ENCODE measurements at regions not wholly inside any gene's neighbourhood (a gene's known extent, or its start where the extent isn't known, plus 50 kb on each side); places are given as distances from the start of the nearest gene placed in this dataset.

DNA sequence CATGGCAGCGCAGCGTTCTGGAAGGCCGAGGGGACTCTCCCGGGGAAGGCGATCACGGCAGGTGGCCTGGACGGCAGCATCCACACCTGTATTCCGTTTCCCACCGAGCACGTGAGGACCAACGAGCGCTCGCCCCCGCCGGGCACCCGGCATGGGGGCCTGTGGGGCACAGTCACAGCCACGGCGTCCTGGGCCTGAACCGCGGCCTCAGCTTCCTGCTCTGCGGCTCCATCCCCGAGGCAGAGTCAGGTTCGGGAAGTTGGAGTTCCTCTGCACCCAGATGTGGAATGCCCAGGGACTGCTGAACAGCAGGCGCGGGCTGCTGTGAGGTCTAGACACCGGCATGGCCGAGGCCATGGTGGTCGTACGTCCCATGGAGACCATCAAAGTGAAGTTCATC is 1713.9 kb downstream of the TP53TG3F start:
- Histone ChIP-seq H3K9ac (ENCODE audit: control insufficient read depth, extremely low read depth, insufficient read depth, low read length) (no peak overlapping the region), H4K20me1 (ENCODE audit: control insufficient read depth, extremely low read depth, insufficient read depth, low read length) (no peaks in the 10 kb centered on the region), H3K27ac (ENCODE audit: control insufficient read depth, insufficient read depth, low read length) (no peak overlapping the region), H3K4me1 (ENCODE audit: control insufficient read depth, extremely low read depth, insufficient read depth, low read length) (no peaks in the 10 kb centered on the region), H3K36me3 (ENCODE audit: control insufficient read depth in 2 of 2, extremely low read depth in 1 of 2, insufficient read depth in 2 of 2, low read length in 2 of 2) (no peaks in the 10 kb centered on the region), H3K9me1 (ENCODE audit: control insufficient read depth, extremely low read depth, insufficient read depth, low read length) (no peaks in the 10 kb centered on the region), H3K9me3 (ENCODE audit: control insufficient read depth, low read depth, low read length) (peaks cover 2% of the 10 kb centered on the region), H3K4me3 (ENCODE audit: control insufficient read depth in 2 of 3, extremely low read depth in 1 of 3, insufficient read depth in 2 of 3, low read depth in 1 of 3, low read length in 3 of 3) (no peak overlapping the region), H3K27me3 (ENCODE audit: control insufficient read depth, extremely low read depth, insufficient read depth, low read length) (no peaks in the 10 kb centered on the region), H3K4me2 (ENCODE audit: control insufficient read depth, extremely low read depth, insufficient read depth, low read depth, low read length) (no peak overlapping the region), H3K79me2 (ENCODE audit: control insufficient read depth, insufficient read depth, low read length) (no peaks in the 10 kb centered on the region), H2AFZ (ENCODE audit: control insufficient read depth, low read length) (no peak overlapping the region)
- TF ChIP-seq, protein P1, sequence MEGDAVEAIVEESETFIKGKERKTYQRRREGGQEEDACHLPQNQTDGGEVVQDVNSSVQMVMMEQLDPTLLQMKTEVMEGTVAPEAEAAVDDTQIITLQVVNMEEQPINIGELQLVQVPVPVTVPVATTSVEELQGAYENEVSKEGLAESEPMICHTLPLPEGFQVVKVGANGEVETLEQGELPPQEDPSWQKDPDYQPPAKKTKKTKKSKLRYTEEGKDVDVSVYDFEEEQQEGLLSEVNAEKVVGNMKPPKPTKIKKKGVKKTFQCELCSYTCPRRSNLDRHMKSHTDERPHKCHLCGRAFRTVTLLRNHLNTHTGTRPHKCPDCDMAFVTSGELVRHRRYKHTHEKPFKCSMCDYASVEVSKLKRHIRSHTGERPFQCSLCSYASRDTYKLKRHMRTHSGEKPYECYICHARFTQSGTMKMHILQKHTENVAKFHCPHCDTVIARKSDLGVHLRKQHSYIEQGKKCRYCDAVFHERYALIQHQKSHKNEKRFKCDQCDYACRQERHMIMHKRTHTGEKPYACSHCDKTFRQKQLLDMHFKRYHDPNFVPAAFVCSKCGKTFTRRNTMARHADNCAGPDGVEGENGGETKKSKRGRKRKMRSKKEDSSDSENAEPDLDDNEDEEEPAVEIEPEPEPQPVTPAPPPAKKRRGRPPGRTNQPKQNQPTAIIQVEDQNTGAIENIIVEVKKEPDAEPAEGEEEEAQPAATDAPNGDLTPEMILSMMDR (optimal IDR thresholded peaks at IDR 0.05 in 1 of 3, IDR thresholded peaks at IDR 0.05 in 1 of 3, conservative IDR thresholded peaks at IDR 0.05 in 1 of 3; ENCODE audit: extremely low read depth in 1 of 3, insufficient read depth in 2 of 3, low read length in 3 of 3), result no peak
- TF ChIP-seq EZH2 (IDR thresholded peaks at IDR 0.05; ENCODE audit: low read length), result no peak
- dilution Hi-C loops (cut with MboI; ENCODE audit: extremely low pct_ligation_motif_present, low sequenced_read_pairs), result no loop called here
- FAIRE-seq, result no peak
- DNase-seq (ENCODE audit: low read depth, low spot score), result no peak

DNA sequence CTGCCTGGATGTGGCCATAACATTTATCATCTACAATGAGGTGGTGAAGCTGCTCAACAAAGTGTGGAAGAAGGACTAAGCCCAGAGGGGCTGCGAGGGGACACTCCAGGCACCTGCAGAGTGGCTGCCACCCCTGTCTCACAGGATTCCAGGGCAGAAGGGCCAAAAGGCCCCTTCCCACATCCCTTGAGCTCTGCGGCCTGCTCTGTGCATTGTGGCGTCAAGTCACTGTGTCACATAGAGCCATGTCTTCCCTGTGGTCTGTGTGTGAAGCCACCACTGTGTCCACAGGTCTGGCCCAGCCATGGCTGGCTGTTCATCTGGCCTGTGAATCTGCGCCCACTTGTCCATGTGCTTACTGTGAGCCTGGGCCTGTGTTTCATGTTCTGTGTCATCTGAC is 1714.6 kb downstream of the TP53TG3F start:
- Histone ChIP-seq H3K79me2 (ENCODE audit: control insufficient read depth, insufficient read depth, low read length) (no peaks in the 10 kb centered on the region), H3K27me3 (ENCODE audit: control insufficient read depth, extremely low read depth, insufficient read depth, low read length) (no peaks in the 10 kb centered on the region), H4K20me1 (ENCODE audit: control insufficient read depth, extremely low read depth, insufficient read depth, low read length) (no peaks in the 10 kb centered on the region), H3K9me3 (ENCODE audit: control insufficient read depth, low read depth, low read length) (peaks cover 2% of the 10 kb centered on the region), H3K9me1 (ENCODE audit: control insufficient read depth, extremely low read depth, insufficient read depth, low read length) (no peaks in the 10 kb centered on the region), H3K4me3 (ENCODE audit: control insufficient read depth in 2 of 3, extremely low read depth in 1 of 3, insufficient read depth in 2 of 3, low read depth in 1 of 3, low read length in 3 of 3) (no peak overlapping the region), H3K4me1 (ENCODE audit: control insufficient read depth, extremely low read depth, insufficient read depth, low read length) (no peaks in the 10 kb centered on the region), H3K4me2 (ENCODE audit: control insufficient read depth, extremely low read depth, insufficient read depth, low read depth, low read length) (no peak overlapping the region), H3K9ac (ENCODE audit: control insufficient read depth, extremely low read depth, insufficient read depth, low read length) (no peak overlapping the region), H3K27ac (ENCODE audit: control insufficient read depth, insufficient read depth, low read length) (no peak overlapping the region), H2AFZ (ENCODE audit: control insufficient read depth, low read length) (no peak overlapping the region), H3K36me3 (ENCODE audit: control insufficient read depth in 2 of 2, extremely low read depth in 1 of 2, insufficient read depth in 2 of 2, low read length in 2 of 2) (no peaks in the 10 kb centered on the region)
- no peak for FAIRE-seq
- no peak for TF ChIP-seq EZH2 (IDR thresholded peaks at IDR 0.05; ENCODE audit: low read length)
- TF ChIP-seq, protein P1 (optimal IDR thresholded peaks at IDR 0.05 in 1 of 3, IDR thresholded peaks at IDR 0.05 in 1 of 3, conservative IDR thresholded peaks at IDR 0.05 in 1 of 3; ENCODE audit: extremely low read depth in 1 of 3, insufficient read depth in 2 of 3, low read length in 3 of 3), result no peak
- dilution Hi-C loops (cut with MboI; ENCODE audit: extremely low pct_ligation_motif_present, low sequenced_read_pairs), result no loop called here
- DNase-seq (ENCODE audit: low read depth, low spot score), result no peak

Data from keratinocyte (primary cell).